ENCODE measurements at regions not wholly inside any gene's neighbourhood (a gene's known extent, or its start where the extent isn't known, plus 50 kb on each side); places are given as distances from the start of the nearest gene placed in this dataset.

GRCh38 chr16:51407921-51408320 lies 256.9 kb upstream of the SALL1 start:
- no peak for TF ChIP-seq REST (IDR thresholded peaks at IDR 0.05; ENCODE audit: low read depth)
- TF ChIP-seq TAF1 (IDR thresholded peaks at IDR 0.05; ENCODE audit: low read depth), result no peak
- no peak for TF ChIP-seq FOXM1 (IDR thresholded peaks at IDR 0.05; ENCODE audit: borderline replicate concordance, low read depth)
- TF ChIP-seq USF1 (IDR thresholded peaks at IDR 0.05), result no peak
- TF ChIP-seq TEAD4 (IDR thresholded peaks at IDR 0.05), result no peak
- no peak for TF ChIP-seq TCF12 (IDR thresholded peaks at IDR 0.05; ENCODE audit: low read depth)
- no peak for TF ChIP-seq CEBPB (IDR thresholded peaks at IDR 0.05)
- TF ChIP-seq EP300 (IDR thresholded peaks at IDR 0.05; ENCODE audit: borderline replicate concordance), result no peak
- no peak for TF ChIP-seq MAX (IDR thresholded peaks at IDR 0.05)
- no peak for TF ChIP-seq EGR1 (IDR thresholded peaks at IDR 0.05)

GRCh38 chr16:51407199-51407598 lies 256.1 kb upstream of the SALL1 start:
- TF ChIP-seq NFIC (IDR thresholded peaks at IDR 0.05) (no peak), ZBTB7A (IDR thresholded peaks at IDR 0.05; ENCODE audit: low read depth) (no peak), YY1 (IDR thresholded peaks at IDR 0.05; ENCODE audit: low read depth) (no peak), RAD21 (IDR thresholded peaks at IDR 0.05; ENCODE audit: low read depth) (no peak)

GRCh38 chr16:51405361-51405760 lies 254.3 kb upstream of the SALL1 start:
- TF ChIP-seq MAX (IDR thresholded peaks at IDR 0.05) (no peak), YY1 (IDR thresholded peaks at IDR 0.05; ENCODE audit: low read depth) (no peak), USF1 (IDR thresholded peaks at IDR 0.05) (no peak), CEBPB (IDR thresholded peaks at IDR 0.05) (no peak)

- TF ChIP-seq TAF1 (IDR thresholded peaks at IDR 0.05; ENCODE audit: low read depth), result no peak
Measured at GRCh38 chr16:51404386-51404785, 253.3 kb upstream of the SALL1 start.

GRCh38 chr16:51402785-51403184 lies 251.7 kb upstream of the SALL1 start:
- TF ChIP-seq ZBTB7A (IDR thresholded peaks at IDR 0.05; ENCODE audit: low read depth), result no peak
- no peak for TF ChIP-seq REST (IDR thresholded peaks at IDR 0.05; ENCODE audit: low read depth)
- no peak for TF ChIP-seq FOXM1 (IDR thresholded peaks at IDR 0.05; ENCODE audit: borderline replicate concordance, low read depth)

- no peak for TF ChIP-seq TAF1 (IDR thresholded peaks at IDR 0.05; ENCODE audit: low read depth)
- no peak for TF ChIP-seq TEAD4 (IDR thresholded peaks at IDR 0.05)
- TF ChIP-seq USF1 (IDR thresholded peaks at IDR 0.05), result no peak
Measured at GRCh38 chr16:51402298-51402697, 251.2 kb upstream of the SALL1 start.

GRCh38 chr16:51401673-51402072 lies 250.6 kb upstream of the SALL1 start:
- TF ChIP-seq TCF12 (IDR thresholded peaks at IDR 0.05; ENCODE audit: low read depth), result no peak
- TF ChIP-seq USF1 (IDR thresholded peaks at IDR 0.05), result no peak
- no peak for TF ChIP-seq TAF1 (IDR thresholded peaks at IDR 0.05; ENCODE audit: low read depth)
- no peak for TF ChIP-seq NFIC (IDR thresholded peaks at IDR 0.05)
- no peak for TF ChIP-seq EP300 (IDR thresholded peaks at IDR 0.05; ENCODE audit: borderline replicate concordance)
- TF ChIP-seq TEAD4 (IDR thresholded peaks at IDR 0.05), result no peak
